ENCODE measurements at regions not wholly inside any gene's neighbourhood (a gene's known extent, or its start where the extent isn't known, plus 50 kb on each side); places are given as distances from the start of the nearest gene placed in this dataset.

GRCh38 chr2:150931451-150931850 is 330.2 kb downstream of the RBM43 start:
- TF ChIP-seq POLR2AphosphoS5 (IDR thresholded peaks at IDR 0.05; ENCODE audit: low read depth, low read length) (no peak), REST (IDR thresholded peaks at IDR 0.05; ENCODE audit: insufficient read depth in 1 of 2, low read depth in 2 of 2, low read length in 2 of 2) (no peak), SIN3A (IDR thresholded peaks at IDR 0.05; ENCODE audit: borderline replicate concordance, insufficient read depth, low read length) (no peak), FOXP2 (optimal IDR thresholded peaks at IDR 0.05; ENCODE audit: borderline replicate concordance, extremely low read depth, extremely low read length, insufficient read depth) (no peak), TAF1 (IDR thresholded peaks at IDR 0.05; ENCODE audit: borderline replicate concordance, insufficient read depth, low read length) (no peak)

- TF ChIP-seq POLR2AphosphoS5 (IDR thresholded peaks at IDR 0.05; ENCODE audit: low read depth, low read length) (no peak), SIN3A (IDR thresholded peaks at IDR 0.05; ENCODE audit: borderline replicate concordance, insufficient read depth, low read length) (no peak), FOXP2 (optimal IDR thresholded peaks at IDR 0.05; ENCODE audit: borderline replicate concordance, extremely low read depth, extremely low read length, insufficient read depth) (no peak), REST (IDR thresholded peaks at IDR 0.05; ENCODE audit: insufficient read depth in 1 of 2, low read depth in 2 of 2, low read length in 2 of 2) (no peak), TAF1 (IDR thresholded peaks at IDR 0.05; ENCODE audit: borderline replicate concordance, insufficient read depth, low read length) (no peak)
These were observed 336.1 kb downstream of the RBM43 start for GRCh38 chr2:150925611-150926010.

GRCh38 chr2:150924878-150925277 is 336.8 kb downstream of the RBM43 start:
- TF ChIP-seq TAF1 (IDR thresholded peaks at IDR 0.05; ENCODE audit: borderline replicate concordance, insufficient read depth, low read length) = no peak
- no peak for TF ChIP-seq SIN3A (IDR thresholded peaks at IDR 0.05; ENCODE audit: borderline replicate concordance, insufficient read depth, low read length)
- TF ChIP-seq FOXP2 (optimal IDR thresholded peaks at IDR 0.05; ENCODE audit: borderline replicate concordance, extremely low read depth, extremely low read length, insufficient read depth) = no peak
- no peak for TF ChIP-seq POLR2AphosphoS5 (IDR thresholded peaks at IDR 0.05; ENCODE audit: low read depth, low read length)
- no peak for TF ChIP-seq REST (IDR thresholded peaks at IDR 0.05; ENCODE audit: insufficient read depth in 1 of 2, low read depth in 2 of 2, low read length in 2 of 2)

- no peak for TF ChIP-seq POLR2AphosphoS5 (IDR thresholded peaks at IDR 0.05; ENCODE audit: low read depth, low read length)
- TF ChIP-seq SIN3A (IDR thresholded peaks at IDR 0.05; ENCODE audit: borderline replicate concordance, insufficient read depth, low read length) = no peak
- no peak for TF ChIP-seq REST (IDR thresholded peaks at IDR 0.05; ENCODE audit: insufficient read depth in 1 of 2, low read depth in 2 of 2, low read length in 2 of 2)
- TF ChIP-seq FOXP2 (optimal IDR thresholded peaks at IDR 0.05; ENCODE audit: borderline replicate concordance, extremely low read depth, extremely low read length, insufficient read depth) = no peak
- no peak for TF ChIP-seq TAF1 (IDR thresholded peaks at IDR 0.05; ENCODE audit: borderline replicate concordance, insufficient read depth, low read length)
These were observed 341.8 kb downstream of the RBM43 start for GRCh38 chr2:150919901-150920300.

Data from PFSK-1 (cell line).